ENCODE measurements at regions not wholly inside any gene's neighbourhood (a gene's known extent, or its start where the extent isn't known, plus 50 kb on each side); places are given as distances from the start of the nearest gene placed in this dataset.
"Not testable (repeated sequence)": the region's sequence is repeated elsewhere in the genome, so short reads cannot be mapped to it uniquely, and the experiment has no call there.

DNA sequence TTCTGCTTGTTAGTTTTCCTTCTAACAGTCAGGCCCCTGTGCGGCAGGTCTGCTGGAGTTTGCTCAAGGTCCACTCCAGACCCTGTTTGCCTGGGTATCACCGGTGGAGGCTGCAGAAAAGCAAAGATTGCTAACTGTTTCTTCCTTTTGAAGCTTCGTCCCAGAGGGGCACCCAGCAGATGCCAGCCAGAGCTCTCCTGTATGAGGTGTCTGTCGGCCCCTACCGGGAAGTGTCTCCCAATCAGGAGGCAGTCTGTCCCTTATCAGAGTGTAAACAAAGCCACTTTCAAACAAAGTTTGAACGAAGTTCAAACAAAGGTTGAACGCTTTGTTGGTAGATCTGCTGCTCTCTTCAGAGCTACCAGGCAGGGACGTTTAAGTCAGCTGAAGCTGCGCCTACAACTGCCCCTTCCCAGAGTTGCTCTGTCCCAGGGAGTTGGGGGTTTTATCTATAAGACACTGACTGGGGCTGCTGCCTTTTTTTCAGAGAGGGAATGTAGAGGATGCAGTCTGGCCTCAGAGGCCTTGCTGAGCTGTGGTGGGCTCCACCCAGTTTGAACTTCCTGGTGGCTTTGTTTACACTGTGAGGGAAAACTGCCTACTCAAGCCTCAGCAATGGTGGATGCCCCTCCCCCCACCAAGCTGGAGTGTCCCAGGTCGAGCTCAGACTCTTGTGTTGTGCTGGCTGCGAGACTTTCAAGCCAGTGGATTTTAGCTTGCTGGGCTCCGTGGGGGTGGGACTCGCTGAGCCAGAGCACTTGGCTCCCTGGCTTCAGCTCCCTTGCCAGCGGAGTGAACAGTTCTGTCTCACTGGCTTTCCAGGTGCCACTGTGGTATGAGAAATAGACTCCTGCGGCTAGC, 401.8 kb downstream of the SRGAP2C start:
- Histone ChIP-seq H3K9me3 (peaks cover 0 to 16% of the 10 kb centered on the region in 2 donors), H3K4me1 (no peaks in the 10 kb centered on the region), H3K36me3 (no peaks in the 10 kb centered on the region), H3K27me3 (no peaks in the 10 kb centered on the region), H3K4me3 (no peak overlapping the region), H3K27ac (no peak overlapping the region)
- ATAC-seq (peak; percentile 53), DNase-seq (peak in 2 of 4 donors; percentile 40 to 41)
- intact Hi-C loops (cut with DNase I) = no loop called here
- TF ChIP-seq, protein P1, sequence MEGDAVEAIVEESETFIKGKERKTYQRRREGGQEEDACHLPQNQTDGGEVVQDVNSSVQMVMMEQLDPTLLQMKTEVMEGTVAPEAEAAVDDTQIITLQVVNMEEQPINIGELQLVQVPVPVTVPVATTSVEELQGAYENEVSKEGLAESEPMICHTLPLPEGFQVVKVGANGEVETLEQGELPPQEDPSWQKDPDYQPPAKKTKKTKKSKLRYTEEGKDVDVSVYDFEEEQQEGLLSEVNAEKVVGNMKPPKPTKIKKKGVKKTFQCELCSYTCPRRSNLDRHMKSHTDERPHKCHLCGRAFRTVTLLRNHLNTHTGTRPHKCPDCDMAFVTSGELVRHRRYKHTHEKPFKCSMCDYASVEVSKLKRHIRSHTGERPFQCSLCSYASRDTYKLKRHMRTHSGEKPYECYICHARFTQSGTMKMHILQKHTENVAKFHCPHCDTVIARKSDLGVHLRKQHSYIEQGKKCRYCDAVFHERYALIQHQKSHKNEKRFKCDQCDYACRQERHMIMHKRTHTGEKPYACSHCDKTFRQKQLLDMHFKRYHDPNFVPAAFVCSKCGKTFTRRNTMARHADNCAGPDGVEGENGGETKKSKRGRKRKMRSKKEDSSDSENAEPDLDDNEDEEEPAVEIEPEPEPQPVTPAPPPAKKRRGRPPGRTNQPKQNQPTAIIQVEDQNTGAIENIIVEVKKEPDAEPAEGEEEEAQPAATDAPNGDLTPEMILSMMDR (IDR thresholded peaks at IDR 0.05) = no peak

- ATAC-seq = no peak
- no peaks in the 10 kb centered on the region for H3K4me1 ChIP-seq
- DNase-seq = no peak
- TF ChIP-seq, protein P1 (IDR thresholded peaks at IDR 0.05) = no peak
- no peaks in the 10 kb centered on the region for H3K36me3 ChIP-seq
- H3K9me3 ChIP-seq = peaks cover 0 to 11% of the 10 kb centered on the region in 2 donors
- no peak overlapping the region for H3K4me3 ChIP-seq
- intact Hi-C loops (cut with DNase I) = no loop called here
- H3K27me3 ChIP-seq = no peaks in the 10 kb centered on the region
- H3K27ac ChIP-seq = no peak overlapping the region
Observed at GRCh38 chr1:121587230-121587569, 402.4 kb downstream of the SRGAP2C start.

DNA sequence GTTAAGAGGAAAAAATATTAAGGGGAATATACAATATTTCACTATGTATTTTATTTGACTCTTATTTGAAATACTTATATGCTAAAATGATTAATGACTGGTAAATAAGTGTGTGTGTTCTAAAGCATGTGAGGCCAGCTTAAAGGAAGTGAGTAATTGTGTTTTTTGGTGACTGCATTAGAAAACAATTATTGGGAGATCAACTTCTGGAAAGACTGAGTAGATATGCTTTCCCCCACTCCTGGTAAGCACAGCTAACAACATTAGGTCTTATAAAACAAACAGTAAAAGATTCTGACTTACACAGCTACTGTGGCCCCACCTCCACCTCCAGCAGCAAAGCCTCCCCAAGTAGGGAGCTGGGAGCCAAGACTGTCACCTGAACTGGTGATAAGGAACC, 403.0 kb downstream of the SRGAP2C start:
- Histone ChIP-seq H3K36me3 (no peaks in the 10 kb centered on the region), H3K4me3 (no peak overlapping the region), H3K4me1 (no peaks in the 10 kb centered on the region), H3K9me3 (peaks cover 0 to 6% of the 10 kb centered on the region in 2 donors), H3K27ac (no peak overlapping the region), H3K27me3 (no peaks in the 10 kb centered on the region)
- no peak for DNase-seq
- TF ChIP-seq, protein P1 (IDR thresholded peaks at IDR 0.05) = no peak
- intact Hi-C loops (cut with DNase I) = no loop called here
- no peak for ATAC-seq

DNA sequence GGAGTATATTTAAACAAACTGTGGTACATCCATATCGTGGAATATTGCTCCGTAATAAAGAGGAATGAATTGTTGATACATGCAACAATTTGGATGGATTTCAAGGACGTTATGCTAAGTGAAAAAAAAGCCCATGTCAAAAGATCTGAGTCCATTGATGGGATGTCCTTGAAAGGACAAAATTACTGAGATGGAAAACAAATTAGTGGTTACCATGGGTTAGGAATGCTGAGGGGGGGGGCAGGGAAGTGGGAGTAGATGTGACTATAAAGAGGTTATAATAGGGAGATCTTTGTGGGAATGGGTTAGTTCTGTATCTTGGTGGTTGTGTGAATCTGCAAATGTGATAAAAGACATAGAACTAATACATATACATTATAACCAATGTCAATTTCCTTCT, 409.3 kb downstream of the SRGAP2C start:
- Histone ChIP-seq H3K4me3 (no peak overlapping the region), H3K27me3 (no peaks in the 10 kb centered on the region), H3K4me1 (no peaks in the 10 kb centered on the region), H3K27ac (no peak overlapping the region), H3K36me3 (no peaks in the 10 kb centered on the region), H3K9me3 (peaks cover 0 to 2% of the 10 kb centered on the region in 2 donors)
- intact Hi-C loops (cut with DNase I) = no loop called here
- no peak for ATAC-seq
- TF ChIP-seq, protein P1 (IDR thresholded peaks at IDR 0.05) = no peak
- no peak for DNase-seq

DNA sequence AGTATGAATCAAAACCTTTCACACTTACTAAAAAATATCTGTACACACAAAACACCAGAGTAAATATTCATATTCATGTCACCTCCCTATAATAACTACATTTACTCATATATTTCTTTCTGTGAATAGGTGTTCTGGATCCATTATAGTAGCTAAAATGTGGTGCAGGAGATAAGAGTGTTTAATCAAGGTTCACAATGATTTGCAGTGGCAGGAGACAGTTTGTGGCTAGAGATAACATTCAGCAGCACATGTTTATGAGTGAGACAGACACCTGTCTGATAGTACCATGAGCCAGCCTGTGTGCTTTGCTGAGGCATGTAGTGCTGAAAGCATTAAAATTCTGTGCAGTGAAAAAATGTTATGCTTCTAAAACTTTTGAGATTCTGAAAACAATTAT, 410.3 kb downstream of the SRGAP2C start:
- TF ChIP-seq, protein P1 (IDR thresholded peaks at IDR 0.05) = no peak
- Histone ChIP-seq H3K36me3 (no peaks in the 10 kb centered on the region), H3K27me3 (no peaks in the 10 kb centered on the region), H3K4me3 (no peak overlapping the region), H3K27ac (no peak overlapping the region), H3K4me1 (no peaks in the 10 kb centered on the region), H3K9me3 (peaks cover 0 to 2% of the 10 kb centered on the region in 2 donors)
- intact Hi-C loops (cut with DNase I) = no loop called here
- ATAC-seq (no peak), DNase-seq (no peak)

- H3K36me3 ChIP-seq; H3K27ac ChIP-seq; H3K4me1 ChIP-seq; intact Hi-C loops (cut with DNase I); ATAC-seq; H3K4me3 ChIP-seq; H3K27me3 ChIP-seq; DNase-seq: not testable (repeated sequence)
- H3K9me3 ChIP-seq = peaks cover 0 to 16% of the 10 kb centered on the region in 2 donors
Observed at GRCh38 chr1:121604843-121605444, 420.2 kb downstream of the SRGAP2C start.

DNA sequence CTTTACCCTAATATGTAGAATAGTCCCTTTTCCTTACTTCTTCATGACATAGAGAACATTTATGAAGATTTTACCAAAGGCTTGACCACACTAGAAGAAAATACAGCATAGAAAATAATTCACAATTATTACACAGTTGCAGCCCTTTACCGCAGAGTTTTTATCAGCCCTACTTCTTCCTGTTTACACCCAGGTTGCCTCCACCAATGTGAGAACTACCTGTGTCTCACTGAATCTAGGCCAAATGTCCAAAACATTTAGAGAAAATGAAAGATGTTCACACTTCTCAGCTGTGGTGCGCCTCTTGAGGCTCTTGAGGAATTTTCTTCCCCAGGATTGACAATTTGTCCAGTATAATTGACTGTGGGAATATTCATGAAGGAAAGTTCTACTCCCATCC, 422.7 kb downstream of the SRGAP2C start:
- H3K36me3 ChIP-seq; H3K9me3 ChIP-seq; H3K4me3 ChIP-seq; H3K27ac ChIP-seq; H3K4me1 ChIP-seq; ATAC-seq; intact Hi-C loops (cut with DNase I); H3K27me3 ChIP-seq; DNase-seq: not testable (repeated sequence)
